Vagina (tissue), 2 donors: ENCODE measurements at regions not wholly inside any gene's neighbourhood (a gene's known extent, or its start where the extent isn't known, plus 50 kb on each side); places are given as distances from the start of the nearest gene placed in this dataset.

Experiments used
- DNase-seq, 2 donors: peaks; one replicate each; pipeline ENCODE4 v3.0.0-alpha.2; 2017; ENCODE audit errors: extremely low spot score in 2 of 2
- H3K27ac ChIP-seq: fragments of 200-600 bp; sonication (generic); one replicate; pipeline ENCODE4 v1.5.1; 2019
- H3K27me3 ChIP-seq: fragments of 200-600 bp; sonication (generic); one replicate; pipeline ENCODE4 v1.5.1; 2019
- H3K36me3 ChIP-seq, 2 donors: fragments of 200-600 bp; sonication (generic); one replicate each; pipeline ENCODE4 v1.5.1; 2017 to 2019
- H3K4me1 ChIP-seq: fragments of 200-600 bp; sonication (generic); one replicate; pipeline ENCODE4 v1.5.1; 2019
- H3K4me3 ChIP-seq, 2 donors: fragments of 200-600 bp; sonication (generic); 1 replicate in 1 of 2; 2 replicates in 1 of 2; pipeline ENCODE4 v1.5.1; 2016 to 2019
- H3K9me3 ChIP-seq: fragments of 200-600 bp; sonication (generic); one replicate; pipeline ENCODE4 v1.5.1; 2019
- CTCF ChIP-seq, 3 experiments: fragments of 450-650 bp in 2 of 3; fragments of 200-600 bp in 1 of 3; sonication (generic) in 1 of 3; IDR thresholded peaks; one replicate each; pipeline ENCODE4 v1.5.1; 2017 to 2019; ENCODE audit warnings: antibody characterized with exemption in 3 of 3, mild to moderate bottlenecking in 2 of 3, moderate library complexity in 2 of 3
- POLR2A ChIP-seq, 2 donors: fragments of 450-650 bp; IDR thresholded peaks; one replicate each; pipeline ENCODE4 v1.6.1; 2017; ENCODE audit warnings: antibody characterized with exemption in 2 of 2, mild to moderate bottlenecking in 2 of 2, moderate library complexity in 2 of 2
- POLR2AphosphoS5 ChIP-seq, 2 donors: sonication (generic); formaldehyde crosslinking; IDR thresholded peaks; one replicate each; pipeline ENCODE4 v1.9.0; 2017; ENCODE audit warnings: antibody characterized with exemption in 2 of 2, mild to moderate bottlenecking in 2 of 2, low read depth in 1 of 2; ENCODE audit not compliant: insufficient read depth in 1 of 2
- intact Hi-C: fragments of 100-400 bp; cut with DNase I; formaldehyde crosslinking; loops from one replicate; pipeline ENCODE4 v1.15.1; 2023

GRCh38 chr11:97389270-97389669 lies 999.5 kb downstream of the JRKL start:
- no peaks in the 10 kb centered on the region for H3K27me3 ChIP-seq
- TF ChIP-seq POLR2A (IDR thresholded peaks at IDR 0.05): no peak
- H3K36me3 ChIP-seq: no peaks in the 10 kb centered on the region
- intact Hi-C loops: no loop called here
- DNase-seq: no peak
- H3K27ac ChIP-seq: no peak overlapping the region
- H3K4me1 ChIP-seq: no peaks in the 10 kb centered on the region
- no peak overlapping the region for H3K4me3 ChIP-seq
- no peaks in the 10 kb centered on the region for H3K9me3 ChIP-seq

- TF ChIP-seq CTCF (IDR thresholded peaks at IDR 0.05) (no peak), POLR2A (IDR thresholded peaks at IDR 0.05) (no peak), POLR2AphosphoS5 (IDR thresholded peaks at IDR 0.05; ENCODE audit: insufficient read depth in 1 of 2, low read depth in 1 of 2) (no peak)
- no peak for DNase-seq
- intact Hi-C loops: no loop called here
Measured at GRCh38 chr11:97398246-97398645, 1008.4 kb downstream of the JRKL start.

GRCh38 chr11:97409141-97409540 lies 1019.3 kb downstream of the JRKL start:
- TF ChIP-seq POLR2A (IDR thresholded peaks at IDR 0.05): no peak
- Histone ChIP-seq H3K27me3 (no peaks in the 10 kb centered on the region), H3K27ac (no peak overlapping the region), H3K4me1 (no peaks in the 10 kb centered on the region), H3K4me3 (no peak overlapping the region), H3K9me3 (peaks cover 3% of the 10 kb centered on the region), H3K36me3 (no peaks in the 10 kb centered on the region)
- DNase-seq: no peak
- intact Hi-C loops: no loop called here

More at GRCh38 chr11:97398246-97398645, 1008.4 kb downstream of the JRKL start:
- Histone ChIP-seq H3K4me1 (no peaks in the 10 kb centered on the region), H3K36me3 (no peaks in the 10 kb centered on the region), H3K27ac (no peak overlapping the region), H3K27me3 (no peaks in the 10 kb centered on the region), H3K9me3 (no peaks in the 10 kb centered on the region), H3K4me3 (no peak overlapping the region)

DNA sequence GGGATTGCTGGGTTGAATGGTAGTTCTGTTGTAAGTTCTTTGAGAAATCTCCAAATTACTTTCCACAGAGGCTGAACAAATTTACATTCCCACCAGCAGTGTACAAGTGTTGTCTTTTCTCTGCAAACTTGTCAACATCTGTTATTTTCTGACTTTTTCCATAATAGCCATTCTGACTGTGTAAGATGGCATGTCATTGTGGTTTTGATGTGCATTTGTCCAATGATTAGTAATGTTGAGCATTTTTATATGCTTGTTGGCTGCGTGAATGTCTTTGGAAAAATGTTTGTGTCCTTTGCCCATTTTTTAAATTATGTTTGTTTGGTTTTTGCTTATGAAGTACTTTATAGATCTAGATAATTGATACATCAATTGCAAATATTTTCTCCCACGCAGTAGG lies 1025.0 kb downstream of the JRKL start:
- no peak for TF ChIP-seq POLR2AphosphoS5 (IDR thresholded peaks at IDR 0.05; ENCODE audit: insufficient read depth in 1 of 2, low read depth in 1 of 2)
- TF ChIP-seq POLR2A (IDR thresholded peaks at IDR 0.05): no peak
- no peak for TF ChIP-seq CTCF (IDR thresholded peaks at IDR 0.05)

GRCh38 chr11:97419729-97420128 lies 1029.9 kb downstream of the JRKL start:
- no peak for TF ChIP-seq CTCF (IDR thresholded peaks at IDR 0.05)
- no peak for TF ChIP-seq POLR2AphosphoS5 (IDR thresholded peaks at IDR 0.05; ENCODE audit: insufficient read depth in 1 of 2, low read depth in 1 of 2)
- TF ChIP-seq POLR2A (IDR thresholded peaks at IDR 0.05): no peak
- Histone ChIP-seq H3K4me1 (no peaks in the 10 kb centered on the region), H3K9me3 (no peaks in the 10 kb centered on the region), H3K4me3 (no peak overlapping the region), H3K27me3 (no peaks in the 10 kb centered on the region), H3K36me3 (no peaks in the 10 kb centered on the region), H3K27ac (no peak overlapping the region)
- intact Hi-C loops: no loop called here
- DNase-seq: no peak

More for the DNA sequence above, 1025.0 kb downstream of the JRKL start:
- no peaks in the 10 kb centered on the region for H3K4me1 ChIP-seq
- peaks cover 3% of the 10 kb centered on the region for H3K9me3 ChIP-seq
- intact Hi-C loops: no loop called here
- H3K36me3 ChIP-seq: no peaks in the 10 kb centered on the region
- no peak overlapping the region for H3K4me3 ChIP-seq
- no peaks in the 10 kb centered on the region for H3K27me3 ChIP-seq
- no peak for DNase-seq
- H3K27ac ChIP-seq: no peak overlapping the region

DNA sequence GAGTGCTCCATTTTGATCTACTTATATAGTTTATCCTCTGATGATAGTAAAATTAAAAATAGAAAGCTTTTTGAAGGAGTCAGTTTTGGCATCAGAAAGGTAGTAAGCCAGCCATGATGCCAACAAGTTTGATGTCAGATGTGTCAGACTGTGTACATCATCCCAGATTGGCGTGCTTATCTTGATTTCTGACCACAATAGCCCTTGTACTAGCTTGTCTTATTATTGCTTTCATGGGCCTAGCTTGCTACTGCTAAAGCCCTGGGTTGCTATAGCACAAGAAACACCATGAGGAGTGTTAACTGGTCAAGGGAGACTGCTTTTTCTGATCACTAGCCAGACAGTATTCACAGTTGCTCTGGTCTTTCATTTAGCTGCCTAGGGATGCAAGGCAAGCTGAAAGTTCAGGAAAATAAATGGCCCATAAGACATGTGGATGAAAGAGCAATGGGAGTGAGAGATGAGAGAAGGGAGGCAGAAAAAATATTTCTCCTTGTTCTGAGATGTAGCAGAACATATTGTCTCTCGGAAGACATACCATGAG lies 1038.5 kb downstream of the JRKL start:
- Histone ChIP-seq H3K27ac (no peak overlapping the region), H3K4me3 (no peak overlapping the region), H3K36me3 (no peaks in the 10 kb centered on the region), H3K27me3 (no peaks in the 10 kb centered on the region), H3K4me1 (no peaks in the 10 kb centered on the region), H3K9me3 (no peaks in the 10 kb centered on the region)
- no peak for DNase-seq
- intact Hi-C loops: no loop called here
- TF ChIP-seq POLR2AphosphoS5 (IDR thresholded peaks at IDR 0.05; ENCODE audit: insufficient read depth in 1 of 2, low read depth in 1 of 2) (no peak), POLR2A (IDR thresholded peaks at IDR 0.05) (no peak), CTCF (IDR thresholded peaks at IDR 0.05) (no peak)
